ENCODE measurements at regions not wholly inside any gene's neighbourhood (a gene's known extent, or its start where the extent isn't known, plus 50 kb on each side); places are given as distances from the start of the nearest gene placed in this dataset.

DNA sequence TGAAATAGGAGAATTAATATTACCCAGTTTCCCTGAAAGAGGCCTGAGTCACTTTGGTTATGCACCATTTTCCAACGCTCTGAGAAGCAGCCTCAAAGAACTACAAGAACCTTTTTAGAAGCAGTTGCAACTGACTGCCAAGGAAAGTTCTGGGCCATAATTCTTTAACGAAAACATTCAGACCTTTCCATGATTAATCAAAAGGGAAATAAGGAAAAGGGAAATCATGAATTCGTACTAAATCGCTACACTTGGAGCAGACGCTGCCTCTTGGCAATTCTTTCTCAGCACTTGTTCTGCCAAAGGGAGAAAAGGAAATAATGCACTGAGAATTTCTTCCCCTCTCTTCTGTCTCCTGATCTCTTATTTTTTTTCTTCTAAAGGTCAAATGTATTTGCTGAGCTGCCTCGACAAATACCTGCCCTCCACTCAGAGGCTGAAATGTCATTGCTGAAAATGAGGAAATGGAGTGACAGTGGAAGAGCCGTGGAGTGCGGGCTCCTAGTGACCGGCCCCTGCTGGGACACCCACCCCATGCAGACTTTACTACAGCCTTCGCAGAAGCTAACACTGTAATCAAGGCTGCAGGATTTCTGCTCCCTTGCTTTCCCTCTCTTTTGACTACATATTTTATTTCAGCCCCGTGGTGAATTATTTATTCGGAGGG, 67.9 kb upstream of the GALNT2 start:
- TF ChIP-seq CTCF (IDR thresholded peaks at IDR 0.05) = no peak
- no peak for TF ChIP-seq EZH2 (IDR thresholded peaks at IDR 0.05; ENCODE audit: borderline replicate concordance, insufficient read depth, low read depth, low read length, poor library complexity, severe bottlenecking)

Measured in B cell (primary cell).